GM12872 (cell line): ENCODE measurements at regions not wholly inside any gene's neighbourhood (a gene's known extent, or its start where the extent isn't known, plus 50 kb on each side); places are given as distances from the start of the nearest gene placed in this dataset.

ENCODE experiments used
- TF ChIP-seq, protein P1 (sequence below): IDR thresholded peaks from 3 replicates; pipeline ENCODE4 v1.5.1; 2011; ENCODE audit warnings: low read depth, mild to moderate bottlenecking, low read length, moderate library complexity; ENCODE audit not compliant: insufficient read depth

GRCh38 chr2:120940726-120941256 is 205.1 kb downstream of the GLI2 start:
- TF ChIP-seq, protein P1, sequence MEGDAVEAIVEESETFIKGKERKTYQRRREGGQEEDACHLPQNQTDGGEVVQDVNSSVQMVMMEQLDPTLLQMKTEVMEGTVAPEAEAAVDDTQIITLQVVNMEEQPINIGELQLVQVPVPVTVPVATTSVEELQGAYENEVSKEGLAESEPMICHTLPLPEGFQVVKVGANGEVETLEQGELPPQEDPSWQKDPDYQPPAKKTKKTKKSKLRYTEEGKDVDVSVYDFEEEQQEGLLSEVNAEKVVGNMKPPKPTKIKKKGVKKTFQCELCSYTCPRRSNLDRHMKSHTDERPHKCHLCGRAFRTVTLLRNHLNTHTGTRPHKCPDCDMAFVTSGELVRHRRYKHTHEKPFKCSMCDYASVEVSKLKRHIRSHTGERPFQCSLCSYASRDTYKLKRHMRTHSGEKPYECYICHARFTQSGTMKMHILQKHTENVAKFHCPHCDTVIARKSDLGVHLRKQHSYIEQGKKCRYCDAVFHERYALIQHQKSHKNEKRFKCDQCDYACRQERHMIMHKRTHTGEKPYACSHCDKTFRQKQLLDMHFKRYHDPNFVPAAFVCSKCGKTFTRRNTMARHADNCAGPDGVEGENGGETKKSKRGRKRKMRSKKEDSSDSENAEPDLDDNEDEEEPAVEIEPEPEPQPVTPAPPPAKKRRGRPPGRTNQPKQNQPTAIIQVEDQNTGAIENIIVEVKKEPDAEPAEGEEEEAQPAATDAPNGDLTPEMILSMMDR = no peak

DNA sequence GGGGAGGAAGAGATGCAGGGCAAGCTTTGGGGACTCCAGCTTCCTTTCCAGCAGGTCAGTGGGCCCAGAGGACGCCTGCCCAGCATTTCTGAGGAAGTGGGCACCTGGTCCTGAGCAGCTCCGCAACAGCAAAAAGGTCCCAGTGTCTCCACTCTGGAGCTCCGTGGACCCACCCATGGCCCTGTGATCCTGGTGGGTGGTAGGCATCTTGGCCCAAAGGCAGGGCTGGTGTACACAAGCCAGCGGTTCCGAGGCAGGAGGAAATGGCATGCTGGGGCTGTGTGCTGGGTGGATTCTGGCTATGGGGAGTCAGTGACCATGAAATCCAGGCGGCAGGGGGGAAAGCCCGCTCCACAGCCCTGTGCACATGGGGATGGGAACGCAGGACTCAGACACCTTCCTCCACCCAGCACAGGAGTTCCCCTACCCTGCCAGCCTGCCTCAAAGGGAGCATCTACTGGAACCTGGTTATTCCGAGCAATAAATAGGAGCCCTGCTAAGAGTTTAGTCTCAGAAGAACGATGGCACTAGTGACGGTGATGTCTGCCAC is 206.0 kb downstream of the GLI2 start:
- TF ChIP-seq, protein P1 = no peak

DNA sequence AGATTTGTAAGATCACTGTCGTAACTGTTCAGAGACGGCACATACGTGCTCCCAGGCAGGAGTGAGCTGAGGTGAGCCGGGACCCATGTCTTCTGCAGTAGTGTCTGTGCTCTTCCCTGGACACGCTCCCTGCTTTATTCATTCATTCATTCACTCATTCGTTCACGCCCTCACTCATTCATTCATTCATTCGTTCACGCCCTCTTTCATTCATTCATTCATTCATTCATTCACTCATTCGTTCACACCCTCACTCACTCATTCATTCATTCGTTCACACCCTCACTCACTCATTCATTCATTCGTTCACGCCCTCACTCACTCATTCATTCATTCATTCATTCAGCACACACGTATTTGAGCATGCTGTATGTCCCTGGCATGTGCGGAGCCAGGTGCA is 207.0 kb downstream of the GLI2 start:
- TF ChIP-seq, protein P1 = no peak

DNA sequence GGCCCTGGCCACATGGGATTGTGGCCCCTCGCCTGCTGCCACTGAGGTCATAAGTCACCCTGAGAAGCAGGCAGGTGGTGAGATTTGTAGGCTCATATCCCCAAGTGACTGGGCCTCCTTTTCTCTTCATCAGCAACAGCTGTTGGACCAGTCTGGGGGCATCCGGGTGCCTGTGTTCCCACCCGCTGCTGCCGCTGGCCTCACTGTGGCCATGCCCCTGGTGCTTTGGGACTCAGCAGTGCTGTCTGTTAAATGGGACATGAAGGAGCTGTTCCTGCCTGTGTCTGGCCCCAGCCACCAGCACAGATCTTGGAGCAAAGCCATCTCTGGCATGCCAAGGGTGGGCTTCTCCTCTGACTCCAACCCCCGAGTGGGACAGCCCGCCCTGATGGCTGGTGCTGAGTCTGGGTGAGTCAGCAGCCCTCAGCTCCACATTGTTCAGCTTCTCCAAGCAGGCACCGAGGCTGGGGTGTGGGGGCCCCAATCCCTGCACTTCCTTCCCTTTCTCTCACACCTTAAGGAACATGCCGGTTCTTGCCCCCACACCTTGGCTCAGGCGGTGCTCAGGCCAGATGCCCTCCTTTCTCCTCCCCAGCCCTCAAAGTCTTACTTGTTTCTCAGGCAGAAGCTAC is 207.9 kb downstream of the GLI2 start:
- TF ChIP-seq, protein P1 = no peak

DNA sequence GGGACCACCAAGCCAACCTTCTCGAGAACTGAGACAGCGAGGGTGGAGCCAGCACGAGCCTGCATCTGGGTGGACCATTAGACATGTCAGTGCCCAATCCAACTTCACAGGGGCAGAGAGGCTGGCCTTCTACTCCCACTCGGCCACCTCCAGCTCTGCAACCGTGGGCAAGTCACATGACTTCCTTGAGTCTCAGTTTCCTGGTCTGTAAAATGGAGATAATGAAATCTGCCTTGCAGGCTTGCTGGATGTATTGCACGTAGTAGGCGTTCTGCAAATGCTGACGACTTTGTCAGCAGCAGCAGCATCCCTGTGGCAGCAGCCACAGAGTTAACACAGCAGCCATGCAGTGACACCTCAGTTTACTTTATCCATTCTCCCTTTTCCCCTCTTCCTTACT is 208.9 kb downstream of the GLI2 start:
- TF ChIP-seq, protein P1 = no peak

- TF ChIP-seq, protein P1 = no peak
Measured at GRCh38 chr2:120945091-120945490, 209.4 kb downstream of the GLI2 start.

- TF ChIP-seq, protein P1 = no peak
Measured at GRCh38 chr2:120945832-120946499, 210.3 kb downstream of the GLI2 start.
